ENCODE measurements at regions not wholly inside any gene's neighbourhood (a gene's known extent, or its start where the extent isn't known, plus 50 kb on each side); places are given as distances from the start of the nearest gene placed in this dataset.

- no peak for TF ChIP-seq CTCF (IDR thresholded peaks at IDR 0.05; ENCODE audit: low read depth, low read length)
- TF ChIP-seq POLR2A (IDR thresholded peaks at IDR 0.05; ENCODE audit: extremely low read depth, insufficient read length): no peak
Measured at GRCh38 chr22:26933105-26933590, 275.8 kb downstream of the MIAT start.

Measured in NB4 (cell line).